ENCODE measurements at regions not wholly inside any gene's neighbourhood (a gene's known extent, or its start where the extent isn't known, plus 50 kb on each side); places are given as distances from the start of the nearest gene placed in this dataset.

DNA sequence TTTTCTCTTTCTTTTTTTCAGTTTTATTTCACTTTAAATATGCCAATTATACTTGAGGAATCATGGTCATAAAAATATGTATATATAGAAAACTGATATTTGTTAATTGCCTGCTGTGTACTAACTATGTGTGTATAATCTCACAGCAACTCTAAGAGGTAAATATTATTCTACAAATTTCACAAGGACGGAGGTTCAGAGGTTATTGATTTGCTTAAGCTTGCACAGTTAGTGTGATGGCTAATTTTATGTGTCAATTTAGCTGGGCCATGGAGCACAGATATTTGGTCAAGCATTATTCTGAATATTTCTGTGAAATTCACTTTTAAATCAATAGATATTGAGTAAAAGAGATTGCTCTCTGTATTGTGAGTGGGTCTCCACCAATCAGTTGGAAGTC is 75.7 kb upstream of the CENPW start (continued):
- no peak for TF ChIP-seq CTCF (IDR thresholded peaks at IDR 0.05; ENCODE audit: low read depth, low read length, missing input control)
- TF ChIP-seq, protein P1, sequence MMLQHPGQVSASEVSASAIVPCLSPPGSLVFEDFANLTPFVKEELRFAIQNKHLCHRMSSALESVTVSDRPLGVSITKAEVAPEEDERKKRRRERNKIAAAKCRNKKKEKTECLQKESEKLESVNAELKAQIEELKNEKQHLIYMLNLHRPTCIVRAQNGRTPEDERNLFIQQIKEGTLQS (IDR thresholded peaks at IDR 0.05): no peak
- no peak for TF ChIP-seq GABPA (IDR thresholded peaks at IDR 0.05 in 1 of 2, conservative IDR thresholded peaks at IDR 0.05 in 1 of 2)
- no peak for TF ChIP-seq JUND (IDR thresholded peaks at IDR 0.05)
- no peak for TF ChIP-seq RAD21 (IDR thresholded peaks at IDR 0.05)

GRCh38 chr6:126266664-126267063 is 73.3 kb upstream of the CENPW start:
- no peak overlapping the region for H3K27ac ChIP-seq (ENCODE audit: low read depth in 1 of 2, low read length in 2 of 2)
- H3K9ac ChIP-seq (ENCODE audit: low read depth in 1 of 2, low read length in 2 of 2): no peak overlapping the region
- WGBS: 86% methylated on average over 1 of the region's 1 CpG
- H3K9me3 ChIP-seq (ENCODE audit: control insufficient read depth in 4 of 4, low read length in 3 of 4): no peaks in the 10 kb centered on the region
- no peak overlapping the region for H3K4me3 ChIP-seq (ENCODE audit: low read depth in 1 of 3, low read length in 3 of 3)
- TF ChIP-seq RAD21 (IDR thresholded peaks at IDR 0.05) (no peak), HNF4G (IDR thresholded peaks at IDR 0.05) (no peak), YY1 (IDR thresholded peaks at IDR 0.05) (no peak), HNF4A (conservative IDR thresholded peaks at IDR 0.05) (no peak)
- no peaks in the 10 kb centered on the region for H3K4me1 ChIP-seq (ENCODE audit: control insufficient read depth in 4 of 4, insufficient read depth in 4 of 4, low read length in 3 of 4)
- H3K27me3 ChIP-seq (ENCODE audit: control insufficient read depth in 4 of 4, insufficient read depth in 4 of 4, low read length in 3 of 4): no peaks in the 10 kb centered on the region
- DNase-seq (ENCODE audit: low spot score): no peak
- H3K36me3 ChIP-seq (ENCODE audit: control insufficient read depth in 4 of 4, insufficient read depth in 3 of 4, low read depth in 1 of 4, low read length in 3 of 4): no peaks in the 10 kb centered on the region

- no peak for DNase-seq (ENCODE audit: low spot score)
- H3K27ac ChIP-seq (ENCODE audit: low read depth in 1 of 2, low read length in 2 of 2): no peak overlapping the region
- no peak for TF ChIP-seq FOXA2 (IDR thresholded peaks at IDR 0.05)
- TF ChIP-seq EGR1 (IDR thresholded peaks at IDR 0.05; ENCODE audit: low read depth in 2 of 2): no peak
- no peak for TF ChIP-seq TAF1 (conservative IDR thresholded peaks at IDR 0.05)
- no peak overlapping the region for H3K9ac ChIP-seq (ENCODE audit: low read depth in 1 of 2, low read length in 2 of 2)
- 76% methylated on average over 1 of the region's 1 CpG for WGBS
- no peaks in the 10 kb centered on the region for H3K36me3 ChIP-seq (ENCODE audit: control insufficient read depth in 4 of 4, insufficient read depth in 3 of 4, low read depth in 1 of 4, low read length in 3 of 4)
- H3K9me3 ChIP-seq (ENCODE audit: control insufficient read depth in 4 of 4, low read length in 3 of 4): no peaks in the 10 kb centered on the region
- no peak overlapping the region for H3K4me3 ChIP-seq (ENCODE audit: low read depth in 1 of 3, low read length in 3 of 3)
- H3K4me1 ChIP-seq (ENCODE audit: control insufficient read depth in 4 of 4, insufficient read depth in 4 of 4, low read length in 3 of 4): no peaks in the 10 kb centered on the region
- H3K27me3 ChIP-seq (ENCODE audit: control insufficient read depth in 4 of 4, insufficient read depth in 4 of 4, low read length in 3 of 4): no peaks in the 10 kb centered on the region
Observed at GRCh38 chr6:126267626-126268025, 72.3 kb upstream of the CENPW start.

DNA sequence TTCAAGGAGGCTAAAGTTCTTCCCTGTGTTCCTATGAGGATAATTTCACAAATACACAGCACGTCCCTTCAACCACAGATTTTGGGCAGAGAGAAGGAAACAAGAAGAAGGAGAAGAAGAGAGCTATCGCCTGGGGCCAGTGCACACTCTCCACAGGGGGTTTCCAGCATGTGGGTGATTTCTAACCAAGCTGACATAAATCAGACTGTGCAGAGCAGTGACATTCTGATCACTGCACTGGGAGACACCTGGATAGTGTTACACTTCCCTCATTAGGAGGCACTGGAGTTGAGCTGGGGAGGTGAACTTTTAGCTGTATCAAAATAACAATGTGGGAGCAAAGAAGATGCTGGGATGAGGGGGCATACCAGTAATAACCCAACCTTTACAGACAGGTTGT is 71.8 kb upstream of the CENPW start:
- no peak for DNase-seq (ENCODE audit: low spot score)
- no peaks in the 10 kb centered on the region for H3K27me3 ChIP-seq (ENCODE audit: control insufficient read depth in 4 of 4, insufficient read depth in 4 of 4, low read length in 3 of 4)
- H3K27ac ChIP-seq (ENCODE audit: low read depth in 1 of 2, low read length in 2 of 2): no peak overlapping the region
- H3K36me3 ChIP-seq (ENCODE audit: control insufficient read depth in 4 of 4, insufficient read depth in 3 of 4, low read depth in 1 of 4, low read length in 3 of 4): no peaks in the 10 kb centered on the region
- H3K9me3 ChIP-seq (ENCODE audit: control insufficient read depth in 4 of 4, low read length in 3 of 4): no peaks in the 10 kb centered on the region
- H3K4me1 ChIP-seq (ENCODE audit: control insufficient read depth in 4 of 4, insufficient read depth in 4 of 4, low read length in 3 of 4): no peaks in the 10 kb centered on the region
- H3K9ac ChIP-seq (ENCODE audit: low read depth in 1 of 2, low read length in 2 of 2): no peak overlapping the region
- H3K4me3 ChIP-seq (ENCODE audit: low read depth in 1 of 3, low read length in 3 of 3): no peak overlapping the region
- 78% methylated on average over 2 of the region's 2 CpGs for WGBS
- TF ChIP-seq MAX (IDR thresholded peaks at IDR 0.05): no peak
- no peak for TF ChIP-seq HNF4A (conservative IDR thresholded peaks at IDR 0.05)
- no peak for TF ChIP-seq CTCF (IDR thresholded peaks at IDR 0.05; ENCODE audit: low read depth, low read length, missing input control)
- TF ChIP-seq NR2F2 (IDR thresholded peaks at IDR 0.05): no peak
- TF ChIP-seq EGR1 (IDR thresholded peaks at IDR 0.05; ENCODE audit: low read depth in 2 of 2): no peak
- no peak for TF ChIP-seq HNF4G (IDR thresholded peaks at IDR 0.05)
- no peak for TF ChIP-seq TAF1 (conservative IDR thresholded peaks at IDR 0.05)
- TF ChIP-seq RXRA (IDR thresholded peaks at IDR 0.05): no peak
- TF ChIP-seq, protein P1 (IDR thresholded peaks at IDR 0.05): no peak
- no peak for TF ChIP-seq FOXA1 (IDR thresholded peaks at IDR 0.05)
- no peak for TF ChIP-seq JUND (IDR thresholded peaks at IDR 0.05)
- no peak for TF ChIP-seq RAD21 (IDR thresholded peaks at IDR 0.05)
- TF ChIP-seq YY1 (IDR thresholded peaks at IDR 0.05): no peak
- TF ChIP-seq, protein P2, sequence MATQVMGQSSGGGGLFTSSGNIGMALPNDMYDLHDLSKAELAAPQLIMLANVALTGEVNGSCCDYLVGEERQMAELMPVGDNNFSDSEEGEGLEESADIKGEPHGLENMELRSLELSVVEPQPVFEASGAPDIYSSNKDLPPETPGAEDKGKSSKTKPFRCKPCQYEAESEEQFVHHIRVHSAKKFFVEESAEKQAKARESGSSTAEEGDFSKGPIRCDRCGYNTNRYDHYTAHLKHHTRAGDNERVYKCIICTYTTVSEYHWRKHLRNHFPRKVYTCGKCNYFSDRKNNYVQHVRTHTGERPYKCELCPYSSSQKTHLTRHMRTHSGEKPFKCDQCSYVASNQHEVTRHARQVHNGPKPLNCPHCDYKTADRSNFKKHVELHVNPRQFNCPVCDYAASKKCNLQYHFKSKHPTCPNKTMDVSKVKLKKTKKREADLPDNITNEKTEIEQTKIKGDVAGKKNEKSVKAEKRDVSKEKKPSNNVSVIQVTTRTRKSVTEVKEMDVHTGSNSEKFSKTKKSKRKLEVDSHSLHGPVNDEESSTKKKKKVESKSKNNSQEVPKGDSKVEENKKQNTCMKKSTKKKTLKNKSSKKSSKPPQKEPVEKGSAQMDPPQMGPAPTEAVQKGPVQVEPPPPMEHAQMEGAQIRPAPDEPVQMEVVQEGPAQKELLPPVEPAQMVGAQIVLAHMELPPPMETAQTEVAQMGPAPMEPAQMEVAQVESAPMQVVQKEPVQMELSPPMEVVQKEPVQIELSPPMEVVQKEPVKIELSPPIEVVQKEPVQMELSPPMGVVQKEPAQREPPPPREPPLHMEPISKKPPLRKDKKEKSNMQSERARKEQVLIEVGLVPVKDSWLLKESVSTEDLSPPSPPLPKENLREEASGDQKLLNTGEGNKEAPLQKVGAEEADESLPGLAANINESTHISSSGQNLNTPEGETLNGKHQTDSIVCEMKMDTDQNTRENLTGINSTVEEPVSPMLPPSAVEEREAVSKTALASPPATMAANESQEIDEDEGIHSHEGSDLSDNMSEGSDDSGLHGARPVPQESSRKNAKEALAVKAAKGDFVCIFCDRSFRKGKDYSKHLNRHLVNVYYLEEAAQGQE (IDR thresholded peaks at IDR 0.05): no peak
